ENCODE measurements at regions not wholly inside any gene's neighbourhood (a gene's known extent, or its start where the extent isn't known, plus 50 kb on each side); places are given as distances from the start of the nearest gene placed in this dataset.

DNA sequence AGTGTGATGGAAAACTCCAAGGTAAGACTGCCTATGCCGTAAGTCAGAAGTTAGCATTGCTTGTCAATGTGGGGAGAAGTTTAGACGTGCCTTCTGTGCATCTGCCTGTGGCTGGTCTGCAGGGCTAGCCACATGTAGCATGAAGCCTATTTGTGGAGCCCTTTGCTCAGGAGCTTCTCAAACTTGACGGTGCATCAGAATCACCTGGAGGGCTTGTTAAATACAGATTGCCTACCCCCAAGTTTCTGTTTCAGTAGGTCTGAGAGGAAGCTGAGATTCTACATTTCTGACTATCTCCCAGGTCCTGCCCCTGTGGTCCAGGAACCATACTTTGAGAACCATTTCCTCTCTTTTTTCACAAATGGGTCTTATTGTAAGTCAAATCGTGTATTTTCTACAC lies 292.1 kb upstream of the TPM1 start:
- H3K27me3 ChIP-seq (ENCODE audit: control insufficient read depth, insufficient read depth, low read length): no peaks in the 10 kb centered on the region
- TF ChIP-seq, protein P1, sequence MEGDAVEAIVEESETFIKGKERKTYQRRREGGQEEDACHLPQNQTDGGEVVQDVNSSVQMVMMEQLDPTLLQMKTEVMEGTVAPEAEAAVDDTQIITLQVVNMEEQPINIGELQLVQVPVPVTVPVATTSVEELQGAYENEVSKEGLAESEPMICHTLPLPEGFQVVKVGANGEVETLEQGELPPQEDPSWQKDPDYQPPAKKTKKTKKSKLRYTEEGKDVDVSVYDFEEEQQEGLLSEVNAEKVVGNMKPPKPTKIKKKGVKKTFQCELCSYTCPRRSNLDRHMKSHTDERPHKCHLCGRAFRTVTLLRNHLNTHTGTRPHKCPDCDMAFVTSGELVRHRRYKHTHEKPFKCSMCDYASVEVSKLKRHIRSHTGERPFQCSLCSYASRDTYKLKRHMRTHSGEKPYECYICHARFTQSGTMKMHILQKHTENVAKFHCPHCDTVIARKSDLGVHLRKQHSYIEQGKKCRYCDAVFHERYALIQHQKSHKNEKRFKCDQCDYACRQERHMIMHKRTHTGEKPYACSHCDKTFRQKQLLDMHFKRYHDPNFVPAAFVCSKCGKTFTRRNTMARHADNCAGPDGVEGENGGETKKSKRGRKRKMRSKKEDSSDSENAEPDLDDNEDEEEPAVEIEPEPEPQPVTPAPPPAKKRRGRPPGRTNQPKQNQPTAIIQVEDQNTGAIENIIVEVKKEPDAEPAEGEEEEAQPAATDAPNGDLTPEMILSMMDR (conservative IDR thresholded peaks at IDR 0.05 in 1 of 2, IDR thresholded peaks at IDR 0.05 in 1 of 2; ENCODE audit: low read depth in 1 of 2, low read length in 2 of 2): no peak
- TF ChIP-seq EZH2 (IDR thresholded peaks at IDR 0.05; ENCODE audit: low read length, missing control alignments): no peak
- H3K4me3 ChIP-seq (replicated peaks in 1 of 4; ENCODE audit: control extremely low read depth in 1 of 4, insufficient read depth in 1 of 4, low read depth in 3 of 4, low read length in 4 of 4): no peak overlapping the region
- no peak overlapping the region for H3K9ac ChIP-seq (ENCODE audit: insufficient read depth, low read length)
- H3K9me3 ChIP-seq (ENCODE audit: control insufficient read depth, insufficient read depth, low read depth, low read length): no peaks in the 10 kb centered on the region
- no peak overlapping the region for H2AFZ ChIP-seq (ENCODE audit: low read length)
- H3K4me1 ChIP-seq (ENCODE audit: control insufficient read depth, extremely low read depth, insufficient read depth, low read length): peaks cover 4% of the 10 kb centered on the region
- no peak overlapping the region for H3K4me2 ChIP-seq (ENCODE audit: extremely low read depth, insufficient read depth, low read length)
- no peak for DNase-seq (ENCODE audit: low read depth in 2 of 2)
- no peaks in the 10 kb centered on the region for H4K20me1 ChIP-seq (ENCODE audit: control insufficient read depth, extremely low read depth, insufficient read depth, low read length)
- H3K79me2 ChIP-seq (ENCODE audit: control insufficient read depth, insufficient read depth, low read length): no peaks in the 10 kb centered on the region
- H3K36me3 ChIP-seq (ENCODE audit: control insufficient read depth, insufficient read depth, low read length): no peaks in the 10 kb centered on the region
- no peak overlapping the region for H3K27ac ChIP-seq (ENCODE audit: insufficient read depth, low read length)

DNA sequence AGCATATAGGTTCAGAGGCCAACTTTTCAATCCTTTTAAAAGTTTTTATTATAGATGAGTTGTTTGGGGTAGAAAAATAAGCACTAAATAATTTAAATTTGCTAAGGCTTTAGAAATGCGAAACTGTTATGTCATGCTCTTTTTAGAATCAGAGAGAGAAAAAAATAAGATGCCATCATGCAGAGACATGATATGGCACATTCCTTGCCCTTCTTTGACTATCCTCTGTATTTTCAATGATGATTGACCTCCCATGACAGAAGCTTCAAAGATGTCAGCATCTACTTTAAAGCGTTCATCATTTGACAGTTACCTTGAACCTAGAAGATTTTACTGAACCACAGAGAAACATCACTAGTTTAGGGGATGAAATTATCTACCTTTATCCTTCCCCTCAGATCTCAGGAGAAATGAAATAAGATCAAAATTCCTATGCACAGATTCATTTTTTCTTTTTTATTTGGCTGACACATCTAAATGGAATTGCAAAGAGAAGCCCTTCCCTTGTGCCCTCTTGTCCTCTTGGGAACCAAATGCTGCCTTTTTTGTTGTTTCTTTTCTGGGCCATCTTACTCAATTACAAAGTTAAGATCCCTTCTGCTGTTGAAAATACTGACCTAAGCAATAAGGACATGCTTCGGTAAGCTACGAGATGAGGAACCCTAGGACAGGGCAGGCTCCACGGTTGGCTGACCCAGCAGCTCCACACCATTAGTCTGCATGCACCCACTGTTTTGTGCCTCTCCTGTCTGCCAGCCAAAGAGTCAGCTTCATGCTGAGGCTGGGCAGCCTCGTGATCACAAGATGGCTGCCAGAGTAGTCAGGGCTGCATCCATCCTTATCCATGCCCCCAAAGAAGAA lies 289.7 kb upstream of the TPM1 start:
- H3K27ac ChIP-seq (ENCODE audit: insufficient read depth, low read length): no peak overlapping the region

DNA sequence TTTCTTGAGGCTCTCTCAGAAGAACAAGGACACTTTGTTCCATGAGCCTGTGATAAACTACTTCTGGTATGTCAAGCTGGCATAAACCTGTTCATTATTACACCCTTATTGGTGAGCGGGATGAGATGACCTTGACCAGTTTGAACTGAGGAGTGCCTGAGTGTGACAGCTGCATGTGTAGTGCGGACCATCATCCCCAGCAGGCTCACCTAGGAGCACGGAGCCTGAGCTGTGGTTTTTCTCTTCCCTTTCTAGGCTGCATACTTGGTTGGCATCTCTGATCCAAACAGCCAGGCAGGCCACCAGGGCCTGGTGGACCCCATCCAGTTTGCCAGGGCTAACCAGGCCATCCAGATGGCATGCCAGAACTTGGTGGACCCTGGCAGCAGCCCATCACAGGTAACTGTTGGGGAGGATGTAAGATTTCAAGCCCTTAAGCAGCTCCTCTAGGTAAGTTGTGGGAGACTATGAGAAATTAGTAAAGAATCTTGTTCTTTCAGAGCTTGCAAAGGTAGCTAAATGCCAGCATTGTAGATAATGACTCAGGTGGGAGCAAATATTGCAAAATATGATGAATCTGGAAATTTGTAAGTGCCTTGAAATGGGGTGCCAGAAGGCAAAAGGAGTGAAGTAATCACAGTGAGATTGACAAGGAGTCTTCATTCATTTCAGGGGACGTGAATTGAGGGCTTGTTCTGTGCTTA lies 288.9 kb upstream of the TPM1 start:
- no peaks in the 10 kb centered on the region for H4K20me1 ChIP-seq (ENCODE audit: control insufficient read depth, extremely low read depth, insufficient read depth, low read length)
- H3K9ac ChIP-seq (ENCODE audit: insufficient read depth, low read length): no peak overlapping the region
- H2AFZ ChIP-seq (ENCODE audit: low read length): no peak overlapping the region
- H3K4me1 ChIP-seq (ENCODE audit: control insufficient read depth, extremely low read depth, insufficient read depth, low read length): peaks cover 16% of the 10 kb centered on the region
- H3K36me3 ChIP-seq (ENCODE audit: control insufficient read depth, insufficient read depth, low read length): no peaks in the 10 kb centered on the region
- H3K9me3 ChIP-seq (ENCODE audit: control insufficient read depth, insufficient read depth, low read depth, low read length): no peaks in the 10 kb centered on the region
- TF ChIP-seq, protein P1 (conservative IDR thresholded peaks at IDR 0.05 in 1 of 2, IDR thresholded peaks at IDR 0.05 in 1 of 2; ENCODE audit: low read depth in 1 of 2, low read length in 2 of 2): no peak
- TF ChIP-seq EZH2 (IDR thresholded peaks at IDR 0.05; ENCODE audit: low read length, missing control alignments): no peak
- H3K4me3 ChIP-seq (replicated peaks in 1 of 4; ENCODE audit: control extremely low read depth in 1 of 4, insufficient read depth in 1 of 4, low read depth in 3 of 4, low read length in 4 of 4): no peak overlapping the region
- DNase-seq (ENCODE audit: low read depth in 2 of 2): no peak
- no peaks in the 10 kb centered on the region for H3K27me3 ChIP-seq (ENCODE audit: control insufficient read depth, insufficient read depth, low read length)
- no peak overlapping the region for H3K27ac ChIP-seq (ENCODE audit: insufficient read depth, low read length)
- no peaks in the 10 kb centered on the region for H3K79me2 ChIP-seq (ENCODE audit: control insufficient read depth, insufficient read depth, low read length)
- H3K4me2 ChIP-seq (ENCODE audit: extremely low read depth, insufficient read depth, low read length): no peak overlapping the region

More for the DNA sequence above, 289.7 kb upstream of the TPM1 start:
- Histone ChIP-seq H3K27me3 (ENCODE audit: control insufficient read depth, insufficient read depth, low read length) (no peaks in the 10 kb centered on the region), H3K36me3 (ENCODE audit: control insufficient read depth, insufficient read depth, low read length) (no peaks in the 10 kb centered on the region), H2AFZ (ENCODE audit: low read length) (no peak overlapping the region), H3K4me3 (replicated peaks in 1 of 4; ENCODE audit: control extremely low read depth in 1 of 4, insufficient read depth in 1 of 4, low read depth in 3 of 4, low read length in 4 of 4) (no peak overlapping the region), H3K4me2 (ENCODE audit: extremely low read depth, insufficient read depth, low read length) (no peak overlapping the region), H3K79me2 (ENCODE audit: control insufficient read depth, insufficient read depth, low read length) (no peaks in the 10 kb centered on the region), H4K20me1 (ENCODE audit: control insufficient read depth, extremely low read depth, insufficient read depth, low read length) (no peaks in the 10 kb centered on the region), H3K4me1 (ENCODE audit: control insufficient read depth, extremely low read depth, insufficient read depth, low read length) (peaks cover 11% of the 10 kb centered on the region), H3K9me3 (ENCODE audit: control insufficient read depth, insufficient read depth, low read depth, low read length) (no peaks in the 10 kb centered on the region), H3K9ac (ENCODE audit: insufficient read depth, low read length) (no peak overlapping the region)
- TF ChIP-seq, protein P1 (conservative IDR thresholded peaks at IDR 0.05 in 1 of 2, IDR thresholded peaks at IDR 0.05 in 1 of 2; ENCODE audit: low read depth in 1 of 2, low read length in 2 of 2): no peak
- no peak for TF ChIP-seq EZH2 (IDR thresholded peaks at IDR 0.05; ENCODE audit: low read length, missing control alignments)
- peak; percentile 40 to 49 for DNase-seq (ENCODE audit: low read depth in 2 of 2)

Measured in fibroblast of lung (primary cell).